Esophagus squamous epithelium (tissue), 4 donors: ENCODE measurements at regions not wholly inside any gene's neighbourhood (a gene's known extent, or its start where the extent isn't known, plus 50 kb on each side); places are given as distances from the start of the nearest gene placed in this dataset.

ENCODE experiments used
- POLR2A ChIP-seq, 4 donors: fragments of 450-650 bp; IDR thresholded peaks; one replicate each; pipeline ENCODE4 v1.6.1; 2017; ENCODE audit warnings: antibody characterized with exemption in 4 of 4, mild to moderate bottlenecking in 4 of 4, moderate library complexity in 3 of 4
- TF ChIP-seq, protein P1 (sequence below), 6 experiments: fragments of 450-650 bp in 4 of 6; fragments of 200-600 bp in 2 of 6; sonication (generic) in 2 of 6; IDR thresholded peaks; one replicate each; pipeline ENCODE4 v1.5.1; 2016 to 2019; ENCODE audit warnings: antibody characterized with exemption in 6 of 6, mild to moderate bottlenecking in 4 of 6, moderate library complexity in 4 of 6

DNA sequence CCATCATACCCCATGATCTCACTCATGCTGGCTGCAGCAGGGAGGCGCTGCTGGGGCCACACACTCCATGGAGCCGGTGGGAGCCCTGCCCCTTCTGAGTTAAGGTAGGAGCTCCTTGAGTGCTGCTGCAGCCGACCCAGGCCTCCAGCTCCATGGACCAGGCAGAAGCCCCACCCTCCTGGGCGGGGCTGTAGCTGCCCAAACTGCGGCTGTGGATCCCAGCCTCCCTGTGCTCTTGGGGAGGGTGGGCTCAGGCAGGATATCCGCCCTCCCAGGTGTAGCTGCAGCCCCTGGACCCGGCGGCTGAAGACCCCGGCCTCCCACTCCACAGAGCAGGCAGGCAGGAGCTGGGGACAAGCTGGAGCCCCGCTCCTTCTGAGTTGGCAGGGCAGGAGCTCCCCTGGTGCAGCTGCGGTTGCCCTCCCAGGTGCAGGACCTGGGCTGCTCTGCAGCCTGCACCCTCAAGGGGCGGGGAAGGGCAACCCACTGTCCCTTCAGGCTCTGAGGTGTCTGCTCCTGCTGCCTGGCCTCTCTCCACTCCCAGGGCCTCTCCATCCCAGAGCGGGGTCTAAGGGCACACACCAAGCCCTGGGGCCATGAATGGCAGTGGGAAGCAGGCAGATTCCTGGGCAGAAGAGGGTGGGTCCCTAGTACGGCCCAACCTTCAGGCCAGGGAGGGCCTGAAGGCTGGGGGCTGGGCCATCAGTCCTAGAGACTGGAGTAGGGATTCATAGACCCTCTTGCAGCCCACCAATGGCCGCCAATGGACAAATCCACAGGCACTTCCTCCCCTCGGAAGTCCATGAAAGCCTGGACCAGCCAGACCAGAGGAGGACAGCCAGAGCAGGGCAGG lies 466.1 kb downstream of the DTHD1 start:
- TF ChIP-seq, protein P1, sequence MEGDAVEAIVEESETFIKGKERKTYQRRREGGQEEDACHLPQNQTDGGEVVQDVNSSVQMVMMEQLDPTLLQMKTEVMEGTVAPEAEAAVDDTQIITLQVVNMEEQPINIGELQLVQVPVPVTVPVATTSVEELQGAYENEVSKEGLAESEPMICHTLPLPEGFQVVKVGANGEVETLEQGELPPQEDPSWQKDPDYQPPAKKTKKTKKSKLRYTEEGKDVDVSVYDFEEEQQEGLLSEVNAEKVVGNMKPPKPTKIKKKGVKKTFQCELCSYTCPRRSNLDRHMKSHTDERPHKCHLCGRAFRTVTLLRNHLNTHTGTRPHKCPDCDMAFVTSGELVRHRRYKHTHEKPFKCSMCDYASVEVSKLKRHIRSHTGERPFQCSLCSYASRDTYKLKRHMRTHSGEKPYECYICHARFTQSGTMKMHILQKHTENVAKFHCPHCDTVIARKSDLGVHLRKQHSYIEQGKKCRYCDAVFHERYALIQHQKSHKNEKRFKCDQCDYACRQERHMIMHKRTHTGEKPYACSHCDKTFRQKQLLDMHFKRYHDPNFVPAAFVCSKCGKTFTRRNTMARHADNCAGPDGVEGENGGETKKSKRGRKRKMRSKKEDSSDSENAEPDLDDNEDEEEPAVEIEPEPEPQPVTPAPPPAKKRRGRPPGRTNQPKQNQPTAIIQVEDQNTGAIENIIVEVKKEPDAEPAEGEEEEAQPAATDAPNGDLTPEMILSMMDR (IDR thresholded peaks at IDR 0.05), result no peak
- no peak for TF ChIP-seq POLR2A (IDR thresholded peaks at IDR 0.05)
